Panc1 (cell line): ENCODE measurements at regions not wholly inside any gene's neighbourhood (a gene's known extent, or its start where the extent isn't known, plus 50 kb on each side); places are given as distances from the start of the nearest gene placed in this dataset.

Experiments used
- ATAC-seq: fragments of 200-7000 bp; cut with Tn5 transposase; 2 replicates; pipeline ENCODE4 v1.9.1; 2020; ENCODE audit warnings: mild to moderate bottlenecking, moderate library complexity
- BruUV-seq: library from RNA; stranded (reverse); fragments of 400-500 nt; replicated peaks from 2 replicates; lab custom pipeline; 2021; lab: Mats Ljungman, UMichigan
- CTCF ChIA-PET: fragments of 300-600 bp; sonication (Branson Sonifier 250); formaldehyde crosslinking; loops from one replicate; lab custom pipeline; 2022; ENCODE audit warnings: antibody characterized with exemption; lab: Charles Lee
- POLR2A ChIA-PET: fragments of 300-600 bp; sonication (Branson Sonifier 250); formaldehyde crosslinking; loops from one replicate; lab custom pipeline; 2022; ENCODE audit warnings: antibody characterized with exemption; lab: Charles Lee
- DNase-seq: peaks from one replicate; pipeline ENCODE4 v3.0.0-alpha.2; 2010; ENCODE audit warnings: low read depth, low spot score
- H3K27ac ChIP-seq: 2 replicates; pipeline ENCODE4 v1.5.1; 2011; ENCODE audit warnings: mild to moderate bottlenecking, low read length, inconsistent platforms
- H3K27me3 ChIP-seq: fragments of 200-500 bp; sonication (Bioruptor generic); 2 replicates; pipeline ENCODE4 v1.6.0; 2014; ENCODE audit warnings: low read length, inconsistent platforms; ENCODE audit not compliant: control insufficient read depth, insufficient read depth
- H3K36me3 ChIP-seq: fragments of 200-500 bp; sonication (Bioruptor generic); 2 replicates; pipeline ENCODE4 v1.5.1; 2014; ENCODE audit warnings: inconsistent platforms, mild to moderate bottlenecking, low read length, moderate library complexity; ENCODE audit not compliant: control insufficient read depth, insufficient read depth
- H3K4me1 ChIP-seq: 2 replicates; pipeline ENCODE4 v1.5.1; 2011; ENCODE audit warnings: inconsistent platforms, mild to moderate bottlenecking, low read length, moderate library complexity; ENCODE audit not compliant: control insufficient read depth, insufficient read depth
- H3K4me3 ChIP-seq, 2 experiments: 2 replicates each; pipeline ENCODE4 v1.5.1; 2011 to 2012; ENCODE audit warnings: low read depth in 2 of 2, low read length in 2 of 2, mild to moderate bottlenecking in 2 of 2, inconsistent platforms in 1 of 2, moderate library complexity in 1 of 2
- H3K9me3 ChIP-seq: fragments of 200-500 bp; sonication (Bioruptor generic); 2 replicates; pipeline ENCODE4 v1.5.1; 2014; ENCODE audit warnings: low read depth, mild to moderate bottlenecking, inconsistent platforms, low read length, moderate library complexity; ENCODE audit not compliant: control insufficient read depth, insufficient read depth
- POLR2AphosphoS5 ChIP-seq: IDR thresholded peaks from 2 replicates; pipeline ENCODE4 v1.6.1; 2012; ENCODE audit warnings: mild to moderate bottlenecking, low read depth, low read length, moderate library complexity
- REST ChIP-seq, 2 experiments: IDR thresholded peaks; 2 replicates each; pipeline ENCODE4 v1.6.1; 2011 to 2012; ENCODE audit warnings: low read depth in 2 of 2, control low read depth in 1 of 2, low read length in 1 of 2, mild to moderate bottlenecking in 1 of 2, moderate library complexity in 1 of 2; ENCODE audit not compliant: insufficient read depth in 1 of 2
- SIN3A ChIP-seq: IDR thresholded peaks from 2 replicates; pipeline ENCODE4 v1.6.1; 2012; ENCODE audit warnings: low read depth, mild to moderate bottlenecking, low read length, moderate library complexity, borderline replicate concordance; ENCODE audit not compliant: insufficient read depth
- TCF7L2 ChIP-seq: IDR thresholded peaks from 2 replicates; pipeline ENCODE4 v1.6.1; 2011; ENCODE audit warnings: mild to moderate bottlenecking, low read depth, low read length, inconsistent platforms
- in situ Hi-C: cut with HindIII; loops from 2 replicates; pipeline ENCODE4 v1.10.0; 2016; ENCODE audit warnings: low sequenced_read_pairs, low pct_unique_long_range_greater_than_20kb
- intact Hi-C: fragments of 100-400 bp; cut with micrococcal nuclease; formaldehyde crosslinking; loops from one replicate; pipeline ENCODE4 v1.10.0; 2022; ENCODE audit not compliant: unreplicated experiment
- TF ChIP-seq, protein P1 (sequence below): fragments of 450-650 bp; IDR thresholded peaks from 2 replicates; pipeline ENCODE4 v1.5.1; 2017; ENCODE audit warnings: mild to moderate bottlenecking

DNA sequence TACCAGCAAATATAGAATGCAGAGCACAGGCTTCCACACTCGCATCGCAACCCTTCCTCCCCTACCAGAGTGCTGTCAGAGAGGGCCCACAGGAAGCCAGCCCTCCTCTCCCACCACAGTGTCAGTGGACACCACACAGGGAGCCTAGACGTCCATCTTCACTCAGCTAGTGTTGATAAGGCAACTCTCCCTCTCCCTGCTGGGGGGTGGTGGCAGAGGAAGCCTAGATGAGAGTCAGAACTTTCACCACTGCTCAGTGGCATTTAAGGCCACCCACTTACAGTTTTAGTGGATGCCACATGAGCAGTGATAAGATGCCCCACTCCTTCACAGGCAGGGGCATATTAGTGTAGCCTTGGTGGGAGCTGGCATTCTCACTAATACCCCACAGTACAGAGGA lies 109.8 kb upstream of the UBE3A start:
- ATAC-seq (no peak), DNase-seq (no peak)
- Histone ChIP-seq H3K27me3 (no peaks in the 10 kb centered on the region), H3K36me3 (no peaks in the 10 kb centered on the region), H3K9me3 (no peaks in the 10 kb centered on the region), H3K4me3 (no peak overlapping the region), H3K27ac (no peak overlapping the region), H3K4me1 (no peaks in the 10 kb centered on the region)
- intact Hi-C loops: no loop called here
- BruUV-seq: no TSS peak
- CTCF ChIA-PET: no interaction called here
- TF ChIP-seq TCF7L2: no peak
- POLR2A ChIA-PET: no interaction called here
- in situ Hi-C loops: no loop called here

GRCh38 chr15:25545889-25546288 lies 107.1 kb upstream of the UBE3A start:
- Histone ChIP-seq H3K27me3 (no peaks in the 10 kb centered on the region), H3K9me3 (no peaks in the 10 kb centered on the region), H3K27ac (no peak overlapping the region), H3K36me3 (no peaks in the 10 kb centered on the region), H3K4me3 (no peak overlapping the region), H3K4me1 (no peaks in the 10 kb centered on the region)
- CTCF ChIA-PET: no interaction called here
- ATAC-seq (no peak), DNase-seq (no peak)
- intact Hi-C loops: no loop called here
- TF ChIP-seq TCF7L2 (no peak), POLR2AphosphoS5 (no peak), SIN3A (no peak), REST (IDR thresholded peaks at IDR 0.05; ENCODE audit: insufficient read depth in 1 of 2, low read depth in 2 of 2, low read length in 1 of 2) (no peak)
- TF ChIP-seq, protein P1, sequence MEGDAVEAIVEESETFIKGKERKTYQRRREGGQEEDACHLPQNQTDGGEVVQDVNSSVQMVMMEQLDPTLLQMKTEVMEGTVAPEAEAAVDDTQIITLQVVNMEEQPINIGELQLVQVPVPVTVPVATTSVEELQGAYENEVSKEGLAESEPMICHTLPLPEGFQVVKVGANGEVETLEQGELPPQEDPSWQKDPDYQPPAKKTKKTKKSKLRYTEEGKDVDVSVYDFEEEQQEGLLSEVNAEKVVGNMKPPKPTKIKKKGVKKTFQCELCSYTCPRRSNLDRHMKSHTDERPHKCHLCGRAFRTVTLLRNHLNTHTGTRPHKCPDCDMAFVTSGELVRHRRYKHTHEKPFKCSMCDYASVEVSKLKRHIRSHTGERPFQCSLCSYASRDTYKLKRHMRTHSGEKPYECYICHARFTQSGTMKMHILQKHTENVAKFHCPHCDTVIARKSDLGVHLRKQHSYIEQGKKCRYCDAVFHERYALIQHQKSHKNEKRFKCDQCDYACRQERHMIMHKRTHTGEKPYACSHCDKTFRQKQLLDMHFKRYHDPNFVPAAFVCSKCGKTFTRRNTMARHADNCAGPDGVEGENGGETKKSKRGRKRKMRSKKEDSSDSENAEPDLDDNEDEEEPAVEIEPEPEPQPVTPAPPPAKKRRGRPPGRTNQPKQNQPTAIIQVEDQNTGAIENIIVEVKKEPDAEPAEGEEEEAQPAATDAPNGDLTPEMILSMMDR: no peak
- in situ Hi-C loops: no loop called here
- POLR2A ChIA-PET: no interaction called here
- BruUV-seq: no TSS peak

DNA sequence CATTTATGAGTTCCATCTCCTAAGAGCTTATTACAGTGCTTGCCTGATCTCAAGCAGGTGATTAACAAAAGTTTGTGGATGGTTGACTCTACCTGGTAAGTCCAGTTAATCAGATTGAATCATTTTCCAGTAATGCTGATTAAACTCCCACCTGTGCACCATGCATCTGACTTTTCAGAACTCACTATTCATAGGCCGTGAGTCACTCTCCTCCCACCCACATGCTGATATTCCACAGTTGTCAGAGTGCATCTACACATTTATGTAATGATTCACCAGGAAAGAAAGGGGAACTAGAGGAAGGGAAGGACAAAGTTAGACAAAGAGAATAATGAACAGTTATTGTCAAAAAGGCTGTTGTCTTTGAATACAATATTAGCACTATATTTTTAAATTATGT lies 106.2 kb upstream of the UBE3A start:
- ChIA-PET CTCF (no interaction called here), POLR2A (no interaction called here)
- Histone ChIP-seq H3K4me3 (no peak overlapping the region), H3K27me3 (no peaks in the 10 kb centered on the region), H3K36me3 (no peaks in the 10 kb centered on the region), H3K9me3 (no peaks in the 10 kb centered on the region), H3K4me1 (no peaks in the 10 kb centered on the region), H3K27ac (no peak overlapping the region)
- no peak for ATAC-seq
- no peak for TF ChIP-seq REST (IDR thresholded peaks at IDR 0.05; ENCODE audit: insufficient read depth in 1 of 2, low read depth in 2 of 2, low read length in 1 of 2)
- TF ChIP-seq SIN3A: no peak
- TF ChIP-seq POLR2AphosphoS5: no peak
- no peak for TF ChIP-seq TCF7L2
- TF ChIP-seq, protein P1: no peak
- no peak for DNase-seq
- BruUV-seq: no TSS peak
- in situ Hi-C loops (no loop called here), intact Hi-C loops (no loop called here)
